ENCODE measurements at regions not wholly inside any gene's neighbourhood (a gene's known extent, or its start where the extent isn't known, plus 50 kb on each side); places are given as distances from the start of the nearest gene placed in this dataset.

GRCh38 chr12:46089414-46090162 is 99.2 kb upstream of the SCAF11 start:
- no peaks in the 10 kb centered on the region for H3K27me3 ChIP-seq
- 66% methylated on average over 5 of the region's 5 CpGs for WGBS

GRCh38 chr12:46087916-46088439 is 97.6 kb upstream of the SCAF11 start:
- H3K4me1 ChIP-seq: no peaks in the 10 kb centered on the region
- no peaks in the 10 kb centered on the region for H3K27me3 ChIP-seq
- 82% methylated on average over 1 of the region's 1 CpG for WGBS
- intact Hi-C loops (cut with DNase I): no loop called here
- H3K4me3 ChIP-seq: no peak overlapping the region
- no peaks in the 10 kb centered on the region for H3K9me3 ChIP-seq
- DNase-seq (ENCODE audit: extremely low spot score): no peak
- H3K36me3 ChIP-seq: no peaks in the 10 kb centered on the region
- no peak overlapping the region for H3K27ac ChIP-seq (replicated peaks in 1 of 4)
- TF ChIP-seq EP300 (IDR thresholded peaks at IDR 0.05): no peak
- no peak for TF ChIP-seq CTCF (IDR thresholded peaks at IDR 0.05)
- TF ChIP-seq POLR2AphosphoS5 (IDR thresholded peaks at IDR 0.05): no peak
- TF ChIP-seq POLR2A (IDR thresholded peaks at IDR 0.05; ENCODE audit: low read depth): no peak

More at GRCh38 chr12:46089414-46090162, 99.2 kb upstream of the SCAF11 start:
- no peaks in the 10 kb centered on the region for H3K9me3 ChIP-seq
- TF ChIP-seq EP300 (IDR thresholded peaks at IDR 0.05): no peak
- no peak for TF ChIP-seq POLR2A (IDR thresholded peaks at IDR 0.05; ENCODE audit: low read depth)
- no peak for TF ChIP-seq POLR2AphosphoS5 (IDR thresholded peaks at IDR 0.05)
- no peak for TF ChIP-seq CTCF (IDR thresholded peaks at IDR 0.05)
- H3K36me3 ChIP-seq: no peaks in the 10 kb centered on the region
- H3K4me3 ChIP-seq: no peak overlapping the region
- no peak for DNase-seq (ENCODE audit: extremely low spot score)
- intact Hi-C loops (cut with DNase I): no loop called here
- H3K4me1 ChIP-seq: no peaks in the 10 kb centered on the region
- H3K27ac ChIP-seq (replicated peaks in 1 of 4): no peak overlapping the region

GRCh38 chr12:46084666-46085631 is 94.6 kb upstream of the SCAF11 start:
- TF ChIP-seq POLR2AphosphoS5 (IDR thresholded peaks at IDR 0.05): no peak
- no peak for TF ChIP-seq CTCF (IDR thresholded peaks at IDR 0.05)
- no peak for TF ChIP-seq EP300 (IDR thresholded peaks at IDR 0.05)
- TF ChIP-seq POLR2A (IDR thresholded peaks at IDR 0.05; ENCODE audit: low read depth): no peak
- 69% methylated on average over 7 of the region's 7 CpGs for WGBS
- Histone ChIP-seq H3K27me3 (no peaks in the 10 kb centered on the region), H3K9me3 (no peaks in the 10 kb centered on the region), H3K36me3 (no peaks in the 10 kb centered on the region), H3K4me1 (no peaks in the 10 kb centered on the region), H3K4me3 (no peak overlapping the region), H3K27ac (replicated peaks in 1 of 4) (no peak overlapping the region)
- intact Hi-C loops (cut with DNase I): no loop called here
- no peak for DNase-seq (ENCODE audit: extremely low spot score)

GRCh38 chr12:46082490-46083200 is 92.3 kb upstream of the SCAF11 start:
- Histone ChIP-seq H3K4me3 (no peak overlapping the region), H3K36me3 (no peaks in the 10 kb centered on the region), H3K4me1 (no peaks in the 10 kb centered on the region), H3K9me3 (peaks cover 0 to 9% (median 3%) of the 10 kb centered on the region in 4 donors), H3K27ac (replicated peaks in 1 of 4) (no peak overlapping the region), H3K27me3 (no peaks in the 10 kb centered on the region)
- intact Hi-C loops (cut with DNase I): no loop called here
- 100% methylated on average over 1 of the region's 1 CpG for whole genome bisulfite sequencing
- TF ChIP-seq CTCF (IDR thresholded peaks at IDR 0.05) (no peak), POLR2AphosphoS5 (IDR thresholded peaks at IDR 0.05) (no peak), EP300 (IDR thresholded peaks at IDR 0.05) (no peak), POLR2A (IDR thresholded peaks at IDR 0.05; ENCODE audit: low read depth) (no peak)
- no peak for DNase-seq (ENCODE audit: extremely low spot score)

Measured in esophagus muscularis mucosa (tissue), 4 donors.